Neuronal stem cell (in vitro differentiated cells): ENCODE measurements at regions not wholly inside any gene's neighbourhood (a gene's known extent, or its start where the extent isn't known, plus 50 kb on each side); places are given as distances from the start of the nearest gene placed in this dataset.

Experiments
- DNase-seq: peaks from one replicate; pipeline ENCODE4 v3.0.0-alpha.2; 2013; ENCODE audit warnings: low spot score
- H2AFZ ChIP-seq: one replicate; pipeline ENCODE4 v1.6.1; 2013; ENCODE audit warnings: mild to moderate bottlenecking, low read length, inconsistent platforms
- H2AK5ac ChIP-seq: 2 replicates; pipeline ENCODE4 v1.6.1; 2013; ENCODE audit warnings: low read depth, mild to moderate bottlenecking, inconsistent platforms, low read length, moderate library complexity, mixed read lengths
- H2BK120ac ChIP-seq: 2 replicates; pipeline ENCODE4 v1.6.1; 2013; ENCODE audit warnings: low read depth, mild to moderate bottlenecking, inconsistent platforms, low read length, moderate library complexity, mixed read lengths
- H2BK12ac ChIP-seq: one replicate; pipeline ENCODE4 v1.6.1; 2013; ENCODE audit warnings: low read length, inconsistent platforms
- H2BK15ac ChIP-seq: 2 replicates; pipeline ENCODE4 v1.6.1; 2013; ENCODE audit warnings: mild to moderate bottlenecking, low read length, inconsistent platforms, mixed read lengths
- H2BK5ac ChIP-seq: one replicate; pipeline ENCODE4 v1.6.1; 2013; ENCODE audit warnings: inconsistent platforms, mild to moderate bottlenecking, low read length, moderate library complexity
- H3K14ac ChIP-seq: one replicate; pipeline ENCODE4 v1.6.1; 2013; ENCODE audit warnings: low read length, inconsistent platforms
- H3K18ac ChIP-seq: 2 replicates; pipeline ENCODE4 v1.6.1; 2013; ENCODE audit warnings: low read length, inconsistent platforms
- H3K23ac ChIP-seq: 2 replicates; pipeline ENCODE4 v1.6.1; 2013; ENCODE audit warnings: low read depth, mild to moderate bottlenecking, mixed read lengths, low read length, inconsistent platforms; ENCODE audit not compliant: poor library complexity
- H3K27ac ChIP-seq: replicated peaks from 3 replicates; pipeline ENCODE4 v1.5.1; 2013; ENCODE audit warnings: low read length, inconsistent platforms
- H3K27me3 ChIP-seq, 3 experiments: 2 replicates each; pipeline ENCODE4 v1.6.1; 2013; ENCODE audit warnings: low read length in 3 of 3, mild to moderate bottlenecking in 2 of 3, inconsistent platforms in 1 of 3, low read depth in 1 of 3, mixed read lengths in 1 of 3, moderate library complexity in 1 of 3; ENCODE audit not compliant: control insufficient read depth in 3 of 3, insufficient read depth in 3 of 3
- H3K36me3 ChIP-seq, 2 donors: replicated peaks in 1 of 2; 2 replicates each; pipeline ENCODE4 v1.6.1; 2013; ENCODE audit warnings: low read length in 2 of 2; ENCODE audit not compliant: control insufficient read depth in 2 of 2, insufficient read depth in 2 of 2
- H3K4ac ChIP-seq: 2 replicates; pipeline ENCODE4 v1.6.1; 2013; ENCODE audit warnings: inconsistent platforms, mild to moderate bottlenecking, low read length, moderate library complexity
- H3K4me1 ChIP-seq, 2 donors: 1 replicate in 1 of 2; 2 replicates in 1 of 2; pipeline ENCODE4 v1.6.1; 2013; ENCODE audit warnings: low read length in 2 of 2, low read depth in 1 of 2; ENCODE audit not compliant: control insufficient read depth in 2 of 2, insufficient read depth in 1 of 2
- H3K4me2 ChIP-seq: one replicate; pipeline ENCODE4 v1.6.1; 2013; ENCODE audit warnings: mild to moderate bottlenecking, low read length, inconsistent platforms; ENCODE audit not compliant: insufficient read depth, poor library complexity, severe bottlenecking
- H3K4me3 ChIP-seq, 2 donors: 2 replicates each; pipeline ENCODE4 v1.5.1; 2013; ENCODE audit warnings: low read length in 2 of 2, mild to moderate bottlenecking in 2 of 2, inconsistent platforms in 1 of 2, moderate library complexity in 1 of 2
- H3K79me1 ChIP-seq: one replicate; pipeline ENCODE4 v1.6.1; 2013; ENCODE audit warnings: low read depth, mild to moderate bottlenecking, inconsistent platforms, low read length, moderate library complexity
- H3K9ac ChIP-seq: one replicate; pipeline ENCODE4 v1.6.1; 2013; ENCODE audit warnings: mild to moderate bottlenecking, low read depth, low read length, inconsistent platforms; ENCODE audit not compliant: poor library complexity
- H3K9me3 ChIP-seq, 2 donors: replicated peaks in 1 of 2; 2 replicates each; pipeline versions ENCODE3 to v1.6.1; 2013; ENCODE audit warnings: low read length in 2 of 2, mild to moderate bottlenecking in 2 of 2, inconsistent platforms in 1 of 2, low read depth in 1 of 2, mixed read lengths in 1 of 2, moderate library complexity in 1 of 2; ENCODE audit not compliant: control insufficient read depth in 2 of 2, insufficient read depth in 1 of 2
- H4K8ac ChIP-seq: one replicate; pipeline ENCODE4 v1.6.1; 2013; ENCODE audit warnings: low read depth, mild to moderate bottlenecking, inconsistent platforms, low read length, moderate library complexity
- H4K91ac ChIP-seq: one replicate; pipeline ENCODE4 v1.6.1; 2013; ENCODE audit warnings: low read length, low read depth, mild to moderate bottlenecking, inconsistent platforms; ENCODE audit not compliant: poor library complexity
- WGBS, 2 donors: extraction: QIAGEN DNeasy Blood & Tissue Kit; methylation state at CpG; one replicate each; pipeline ENCODE4 v1.1.7; 2013; ENCODE audit warnings: missing lambda C conversion rate in 2 of 2, mixed read lengths in 1 of 2; ENCODE audit not compliant: insufficient read length in 2 of 2, insufficient replicate concordance in 1 of 2; ENCODE audit errors: extremely low coverage in 2 of 2; 5-methylcytosine and 5-hydroxymethylcytosine counted together

DNA sequence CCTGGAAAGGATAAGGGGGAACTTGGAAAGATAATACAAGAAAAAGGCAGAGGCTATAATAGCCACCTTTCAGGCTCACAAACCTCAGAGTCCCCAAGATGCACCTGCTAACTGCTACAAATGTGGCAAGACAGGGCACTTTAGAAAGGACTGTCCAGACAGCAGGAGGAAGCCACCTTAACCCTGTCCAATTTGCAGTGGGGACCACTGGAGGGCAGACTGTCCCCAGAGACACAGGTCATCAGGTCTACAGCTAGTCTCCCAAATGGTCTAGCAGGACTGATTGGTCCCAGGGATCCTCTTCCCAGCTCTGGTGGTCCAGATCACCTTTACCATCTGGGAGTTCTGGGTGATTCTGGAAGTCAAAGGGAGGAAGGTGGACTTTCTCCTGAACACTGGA, 882.5 kb upstream of the GBE1 start:
- no peak overlapping the region for H2BK5ac ChIP-seq
- no peak overlapping the region for H3K27ac ChIP-seq
- H3K23ac ChIP-seq: no peak overlapping the region
- no peak overlapping the region for H2BK12ac ChIP-seq
- no peak overlapping the region for H2BK15ac ChIP-seq
- no peak overlapping the region for H2AFZ ChIP-seq
- H2AK5ac ChIP-seq: no peak overlapping the region
- DNase-seq: peak; percentile 9
- H3K79me1 ChIP-seq: no peaks in the 10 kb centered on the region
- no peak overlapping the region for H3K9ac ChIP-seq
- H3K27me3 ChIP-seq: no peaks in the 10 kb centered on the region
- H3K4me3 ChIP-seq: no peak overlapping the region
- no peak overlapping the region for H3K4me2 ChIP-seq
- H3K18ac ChIP-seq: no peak overlapping the region
- peaks cover 6 to 12% of the 10 kb centered on the region in 2 donors for H3K9me3 ChIP-seq
- H2BK120ac ChIP-seq: no peak overlapping the region
- no peak overlapping the region for H4K8ac ChIP-seq
- no peaks in the 10 kb centered on the region for H3K36me3 ChIP-seq
- H4K91ac ChIP-seq: no peak overlapping the region
- no peak overlapping the region for H3K4ac ChIP-seq
- no peaks in the 10 kb centered on the region for H3K4me1 ChIP-seq
- H3K14ac ChIP-seq: no peak overlapping the region

- H3K4me1 ChIP-seq: no peaks in the 10 kb centered on the region
- DNase-seq: no peak
- no CpG with 5 or more reads among the region's 2 CpGs for WGBS, 2 donors
- no peak overlapping the region for H3K14ac ChIP-seq
- H2BK15ac ChIP-seq: no peak overlapping the region
- no peak overlapping the region for H2BK5ac ChIP-seq
- no peak overlapping the region for H3K4me2 ChIP-seq
- H4K8ac ChIP-seq: no peak overlapping the region
- no peak overlapping the region for H2BK12ac ChIP-seq
- H2AK5ac ChIP-seq: no peak overlapping the region
- no peaks in the 10 kb centered on the region for H3K36me3 ChIP-seq
- H3K9ac ChIP-seq: no peak overlapping the region
- no peak overlapping the region for H3K27ac ChIP-seq
- H3K18ac ChIP-seq: no peak overlapping the region
- H2BK120ac ChIP-seq: no peak overlapping the region
- H2AFZ ChIP-seq: no peak overlapping the region
- no peaks in the 10 kb centered on the region for H3K79me1 ChIP-seq
- H3K23ac ChIP-seq: no peak overlapping the region
- no peak overlapping the region for H3K4ac ChIP-seq
- peaks cover 6 to 12% of the 10 kb centered on the region in 2 donors for H3K9me3 ChIP-seq
- H4K91ac ChIP-seq: no peak overlapping the region
- H3K27me3 ChIP-seq: no peaks in the 10 kb centered on the region
- H3K4me3 ChIP-seq: no peak overlapping the region
These were observed 880.3 kb upstream of the GBE1 start for GRCh38 chr3:82641701-82642100.

GRCh38 chr3:82640254-82640653, 878.8 kb upstream of the GBE1 start:
- no peaks in the 10 kb centered on the region for H3K4me1 ChIP-seq
- H3K9ac ChIP-seq: no peak overlapping the region

GRCh38 chr3:82637574-82637973, 876.1 kb upstream of the GBE1 start:
- H3K14ac ChIP-seq: no peak overlapping the region
- no peak overlapping the region for H2AK5ac ChIP-seq
- no peak overlapping the region for H3K27ac ChIP-seq
- H3K9me3 ChIP-seq: peaks cover 6 to 12% of the 10 kb centered on the region in 2 donors
- H3K9ac ChIP-seq: no peak overlapping the region
- H3K23ac ChIP-seq: no peak overlapping the region
- no peak overlapping the region for H2BK12ac ChIP-seq
- H3K4me1 ChIP-seq: no peaks in the 10 kb centered on the region
- H2AFZ ChIP-seq: no peak overlapping the region
- no peak overlapping the region for H4K91ac ChIP-seq
- H3K4ac ChIP-seq: no peak overlapping the region
- no peak overlapping the region for H2BK120ac ChIP-seq
- no peak overlapping the region for H3K18ac ChIP-seq
- H3K4me3 ChIP-seq: no peak overlapping the region
- DNase-seq: no peak
- H3K4me2 ChIP-seq: no peak overlapping the region
- H2BK15ac ChIP-seq: no peak overlapping the region
- H3K27me3 ChIP-seq: no peaks in the 10 kb centered on the region
- no peak overlapping the region for H2BK5ac ChIP-seq
- no peaks in the 10 kb centered on the region for H3K79me1 ChIP-seq
- H3K36me3 ChIP-seq: no peaks in the 10 kb centered on the region
- no CpG with 5 or more reads among the region's 5 CpGs for WGBS, 2 donors
- H4K8ac ChIP-seq: no peak overlapping the region

More at GRCh38 chr3:82640254-82640653, 878.8 kb upstream of the GBE1 start:
- Histone ChIP-seq H3K9me3 (peaks cover 6 to 12% of the 10 kb centered on the region in 2 donors), H3K4me2 (no peak overlapping the region), H2BK5ac (no peak overlapping the region), H3K4me3 (no peak overlapping the region), H3K23ac (no peak overlapping the region), H3K14ac (no peak overlapping the region), H4K8ac (no peak overlapping the region), H4K91ac (no peak overlapping the region), H3K27ac (no peak overlapping the region), H2BK15ac (no peak overlapping the region), H3K4ac (no peak overlapping the region), H2AFZ (no peak overlapping the region), H3K18ac (no peak overlapping the region), H2BK12ac (no peak overlapping the region), H2BK120ac (peak overlapping the region; percentile 29), H3K36me3 (no peaks in the 10 kb centered on the region), H3K79me1 (no peaks in the 10 kb centered on the region), H2AK5ac (no peak overlapping the region), H3K27me3 (no peaks in the 10 kb centered on the region)
- DNase-seq: no peak
- no CpG with 5 or more reads among the region's 3 CpGs for WGBS, 2 donors
